GM21515 (cell line): ENCODE measurements at regions not wholly inside any gene's neighbourhood (a gene's known extent, or its start where the extent isn't known, plus 50 kb on each side); places are given as distances from the start of the nearest gene placed in this dataset.

ENCODE experiments used
- ATAC-seq: cut with Tn5 transposase; IDR thresholded peaks from one replicate; pipeline ENCODE4 v1.9.1; 2021; ENCODE audit not compliant: unreplicated experiment

DNA sequence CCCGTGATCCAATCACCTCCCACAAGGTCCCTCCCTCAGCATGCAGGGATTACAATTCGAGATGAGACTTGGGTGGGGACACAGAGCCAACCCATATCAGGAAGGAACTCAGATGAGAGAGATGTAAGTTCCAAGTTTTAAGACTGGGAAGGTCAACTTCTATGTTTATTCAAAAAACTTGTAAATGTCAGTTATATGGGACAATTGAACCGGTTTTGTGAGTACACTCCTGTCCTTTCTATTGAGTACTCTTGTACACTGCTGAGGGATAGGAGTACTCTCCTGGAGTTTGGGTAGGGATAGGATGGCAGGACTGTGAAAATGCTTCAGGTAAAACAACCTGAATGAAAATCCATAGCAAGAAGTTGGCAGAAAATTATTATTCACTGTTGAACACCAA, 239.1 kb downstream of the ZNF674 start:
- no peak for ATAC-seq

DNA sequence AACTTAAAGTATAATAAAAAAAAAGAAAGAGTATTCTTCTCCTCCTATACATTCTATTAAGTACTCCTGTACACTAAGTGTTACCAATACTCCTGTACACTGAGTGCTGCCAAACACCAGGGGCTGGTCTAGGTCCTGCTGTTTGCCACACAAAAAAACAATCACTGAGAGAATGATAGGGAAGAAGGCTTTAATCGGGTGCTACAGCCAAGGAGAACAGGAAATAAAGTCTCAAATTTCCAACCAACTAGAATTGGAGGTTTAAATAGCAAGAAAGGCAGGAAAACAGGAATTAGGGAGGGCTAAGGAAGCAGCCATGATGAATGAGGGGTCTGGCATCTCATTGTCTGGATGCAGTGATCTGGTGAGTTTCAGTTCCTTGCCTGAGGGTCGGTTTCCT, 239.8 kb downstream of the ZNF674 start:
- no peak for ATAC-seq

DNA sequence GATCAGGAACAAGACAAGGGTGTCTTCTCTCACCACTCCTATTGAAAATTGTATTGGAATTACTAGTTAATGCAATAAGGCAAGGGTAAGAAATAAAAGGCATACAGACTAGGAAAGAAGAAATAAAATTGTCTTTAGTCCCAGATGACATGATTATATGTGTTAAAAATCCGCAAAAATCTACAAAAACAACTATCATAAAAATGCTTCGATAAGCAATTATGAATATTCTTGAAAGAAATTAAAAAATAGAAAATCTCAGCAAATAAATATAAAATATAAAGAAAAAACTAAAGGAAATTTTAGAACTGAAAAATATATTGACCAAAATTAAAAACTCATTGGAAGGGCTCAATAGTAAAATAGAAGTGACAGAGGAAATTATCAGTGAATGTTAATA, 243.3 kb downstream of the ZNF674 start:
- ATAC-seq = no peak

DNA sequence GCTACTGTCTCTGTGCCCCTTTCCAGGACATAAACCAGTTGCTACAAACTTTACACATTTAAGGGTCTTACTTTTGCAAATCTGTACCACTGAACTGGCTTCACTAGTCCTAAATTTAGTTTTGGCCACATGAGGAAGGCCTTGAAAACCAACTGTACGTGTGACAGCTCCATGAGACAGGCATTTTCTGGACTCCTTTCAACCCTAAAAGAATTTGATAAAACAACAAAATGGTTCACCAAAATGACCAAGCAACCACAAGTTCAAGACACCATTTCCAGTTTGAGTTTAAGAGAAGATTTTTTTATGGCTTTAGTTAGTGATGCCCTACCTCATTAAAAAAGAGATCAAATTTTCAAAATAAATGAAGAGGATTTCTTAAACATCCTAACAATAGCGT, 246.4 kb downstream of the ZNF674 start:
- ATAC-seq = no peak

DNA sequence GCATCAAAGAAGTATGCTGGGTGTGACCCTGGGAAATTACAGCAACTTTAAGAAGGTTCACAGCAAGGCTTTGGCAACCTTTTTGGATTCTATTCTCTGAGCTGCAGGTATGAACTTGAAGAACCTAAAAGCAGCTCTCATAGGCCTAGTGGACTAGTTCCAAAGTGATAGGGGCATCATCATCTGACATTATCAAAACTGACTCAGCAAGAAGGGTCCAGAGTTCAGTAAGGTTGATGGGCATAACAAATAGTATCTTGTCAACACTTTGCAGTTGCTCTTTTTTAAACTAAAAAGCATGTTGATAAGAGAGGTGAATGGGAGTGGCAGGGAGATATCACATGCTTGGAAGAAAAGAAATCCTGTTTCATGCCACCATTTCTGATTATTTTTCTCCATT, 249.3 kb downstream of the ZNF674 start:
- ATAC-seq = no peak

DNA sequence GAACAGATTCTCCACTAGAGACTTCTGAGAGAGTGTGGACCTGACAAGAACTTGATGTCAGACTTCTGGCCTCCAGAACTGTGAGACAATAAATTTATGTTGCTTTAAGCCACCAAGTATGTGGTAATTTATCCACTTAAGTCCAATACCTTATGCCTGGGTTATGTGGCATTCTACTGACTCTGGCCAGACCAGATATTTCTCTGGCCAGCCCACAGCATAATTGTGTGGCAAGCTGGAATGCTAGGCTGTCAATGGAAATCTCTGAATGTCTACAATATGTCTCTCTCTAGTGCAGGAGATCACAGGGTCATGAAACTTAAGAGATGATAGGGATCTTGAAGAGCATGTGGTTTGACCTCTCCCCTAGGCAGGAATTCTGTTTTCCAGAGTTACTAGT, 251.0 kb downstream of the ZNF674 start:
- no peak for ATAC-seq

DNA sequence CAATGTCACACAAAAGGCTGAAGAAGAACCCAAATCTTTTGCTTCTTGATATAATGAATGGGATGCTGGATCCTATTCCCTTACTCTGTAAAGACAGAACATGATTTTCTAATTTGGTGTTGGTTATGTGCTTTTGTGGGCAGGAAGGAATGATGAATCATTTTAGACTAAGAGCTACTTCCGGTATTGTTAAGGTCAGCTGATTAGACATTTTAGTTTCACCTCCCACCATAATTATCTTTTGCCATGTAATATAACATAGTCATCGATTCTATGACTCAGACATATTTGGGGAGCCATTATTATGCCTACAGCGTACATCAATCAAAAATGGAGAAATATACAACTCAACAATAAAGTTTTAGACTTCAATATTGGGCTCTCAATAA, 265.3 kb downstream of the ZNF674 start:
- ATAC-seq = no peak

DNA sequence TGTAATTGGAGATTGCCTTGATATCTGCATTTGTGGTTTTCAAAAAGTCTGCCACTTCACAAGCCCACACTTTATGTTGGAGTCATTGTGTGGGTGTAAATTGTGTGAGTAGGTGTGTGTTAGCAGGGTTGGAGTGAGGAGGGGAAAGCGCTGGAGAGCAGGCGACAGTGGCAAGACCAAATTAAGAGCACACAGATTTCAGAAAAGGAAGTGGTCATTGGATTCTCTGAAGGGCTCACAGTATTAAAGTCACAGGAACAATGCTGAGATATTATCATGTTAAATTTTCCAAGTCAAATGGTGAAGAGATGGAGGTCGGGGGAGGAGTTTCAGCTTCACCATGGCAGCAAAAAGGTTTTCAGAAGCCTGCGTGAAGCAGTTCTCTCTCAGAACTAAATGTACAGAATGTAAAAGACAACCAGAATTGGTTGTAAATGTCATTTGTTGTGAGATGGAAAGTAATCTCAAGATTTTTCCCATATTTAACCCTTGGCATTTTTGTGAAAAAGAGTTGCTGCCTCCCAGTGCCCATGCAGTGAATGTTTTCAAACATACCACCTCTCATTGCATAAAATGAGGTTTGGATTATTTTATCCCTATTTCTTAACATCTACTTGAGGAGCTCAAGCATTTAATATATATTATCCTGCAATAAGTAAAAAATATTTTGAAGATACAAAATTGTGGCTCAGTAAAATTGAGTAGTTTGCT, 265.9 kb downstream of the ZNF674 start:
- no peak for ATAC-seq

DNA sequence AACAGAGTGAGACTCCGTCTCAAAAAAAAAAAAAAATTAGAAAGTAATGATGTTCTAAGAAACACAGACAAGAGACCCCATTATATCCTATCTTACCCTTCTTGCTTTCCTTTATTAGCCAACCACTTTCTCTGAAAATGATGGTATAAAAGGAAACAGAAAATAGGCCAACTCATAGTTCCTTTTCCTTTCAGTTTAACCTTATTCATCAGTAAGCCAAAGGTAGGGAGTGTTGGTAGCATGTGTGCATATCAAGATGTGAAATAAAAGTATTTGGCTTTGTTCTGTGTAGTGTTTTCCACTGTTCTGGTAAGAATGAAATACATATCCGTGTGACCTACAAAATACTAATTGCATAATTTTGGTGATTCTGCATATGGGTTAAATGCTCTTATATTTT, 266.6 kb downstream of the ZNF674 start:
- ATAC-seq = no peak

DNA sequence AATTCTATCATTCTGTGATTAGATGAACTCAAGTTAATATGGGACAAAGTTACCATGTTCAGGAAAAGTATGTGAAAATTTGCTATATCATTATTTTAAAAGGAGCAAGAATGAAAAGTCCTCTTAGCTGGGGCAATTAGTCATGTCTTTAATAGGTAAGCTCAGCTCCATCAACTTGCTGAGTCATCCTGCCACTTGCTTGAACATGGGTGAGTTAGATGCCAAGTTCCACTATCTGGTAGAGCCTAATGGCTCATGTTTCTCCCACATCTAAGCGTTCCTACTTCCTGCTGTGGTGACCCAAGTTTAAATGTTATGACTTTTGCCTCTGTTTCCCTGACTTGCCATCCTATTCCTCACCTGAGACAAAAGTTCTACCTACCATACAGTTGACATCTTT, 276.8 kb downstream of the ZNF674 start:
- ATAC-seq = no peak

DNA sequence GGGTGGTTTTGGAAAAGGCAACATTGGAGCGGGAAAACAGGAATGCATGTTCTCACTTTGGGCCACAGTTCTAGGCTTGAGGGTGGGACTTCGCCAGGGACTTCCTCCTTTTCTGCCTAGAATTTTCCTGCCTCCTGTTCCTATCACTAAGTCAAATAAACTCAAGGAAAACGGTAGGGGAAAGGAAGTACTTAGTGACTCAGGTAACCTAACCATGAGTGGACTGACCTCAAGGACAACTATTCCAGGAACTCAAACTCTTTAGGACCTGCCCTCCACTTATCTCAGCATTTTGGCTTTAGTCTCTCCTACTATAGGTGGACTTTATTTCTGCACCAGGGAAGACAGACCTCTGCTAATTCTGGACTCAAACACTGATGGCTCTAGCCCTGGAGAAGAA, 281.7 kb downstream of the ZNF674 start:
- ATAC-seq = no peak

DNA sequence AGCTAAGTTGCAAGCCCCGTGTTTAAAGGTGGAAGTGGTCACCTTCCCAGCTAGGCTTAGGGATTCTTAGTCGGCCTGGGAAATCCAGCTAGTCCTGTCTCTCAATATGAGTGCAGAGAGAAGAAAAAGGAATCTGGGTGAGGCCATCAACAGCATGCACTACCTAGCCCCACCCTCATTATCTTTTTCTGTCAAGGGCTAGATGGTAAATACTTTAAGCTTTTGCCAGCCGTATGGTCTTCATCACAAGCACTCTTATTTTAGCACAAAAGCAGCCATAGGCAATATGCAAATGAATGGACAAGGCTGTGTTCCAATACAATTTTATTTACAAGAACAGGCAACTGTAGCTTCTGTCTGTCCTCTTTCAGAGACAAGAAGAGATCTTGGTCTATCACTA, 282.9 kb downstream of the ZNF674 start:
- no peak for ATAC-seq

DNA sequence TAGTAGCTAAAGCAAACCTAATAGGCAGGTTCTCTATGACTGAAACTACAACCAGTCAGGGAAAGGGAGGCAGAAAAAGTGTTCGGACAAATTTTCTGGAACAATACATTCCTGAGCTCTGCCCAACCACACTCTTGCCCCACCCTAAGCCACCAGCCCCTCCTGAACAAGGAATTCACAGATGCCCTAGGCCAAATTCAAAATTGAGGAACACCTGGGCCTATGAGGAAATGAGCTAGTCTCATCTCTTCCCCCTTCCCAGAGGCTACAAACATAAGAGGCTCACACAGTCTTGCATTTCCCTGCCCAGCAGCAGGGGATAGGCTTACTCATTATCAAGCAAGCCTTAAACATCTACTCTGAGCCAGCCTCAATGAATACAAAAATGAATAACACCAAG, 284.7 kb downstream of the ZNF674 start:
- ATAC-seq = no peak

DNA sequence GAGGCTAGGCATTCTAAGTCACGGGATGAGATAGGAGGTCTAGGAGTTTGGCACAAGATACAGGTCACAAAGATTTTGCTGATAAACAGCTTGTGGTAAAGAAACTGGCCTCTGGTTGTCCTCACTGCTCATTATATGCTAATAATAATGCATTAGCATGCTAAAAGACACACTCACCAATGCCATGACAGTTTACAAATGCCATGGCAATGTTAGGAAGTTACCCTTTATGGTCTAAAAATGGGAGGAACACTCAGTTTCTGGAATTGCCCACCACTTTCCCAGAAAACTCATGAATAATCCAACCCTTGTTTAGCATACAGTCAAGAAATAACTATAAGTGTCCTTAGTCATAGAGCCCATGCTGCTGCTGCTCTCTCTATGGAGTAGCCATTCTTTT, 286.9 kb downstream of the ZNF674 start:
- no peak for ATAC-seq

DNA sequence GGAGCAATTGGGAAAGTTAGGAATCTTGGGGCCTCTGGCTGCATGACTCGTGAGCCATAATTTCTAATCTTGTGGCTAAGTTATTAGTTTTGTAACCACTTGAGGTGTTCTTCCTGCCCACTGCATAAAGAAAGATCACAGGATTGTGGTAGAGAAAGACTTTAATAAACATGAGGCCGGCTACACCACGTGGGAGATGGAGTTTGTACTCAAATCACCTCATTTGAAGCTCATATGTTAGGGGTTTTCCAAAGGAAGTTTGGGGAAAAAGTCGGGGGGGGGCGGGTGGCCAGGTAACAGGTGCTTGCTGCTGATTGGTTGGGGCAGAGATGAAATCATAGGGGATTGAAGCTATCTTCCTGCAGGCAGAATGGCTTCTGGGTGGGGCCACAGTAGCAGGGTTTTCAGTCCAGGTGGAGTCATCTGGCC, 287.8 kb downstream of the ZNF674 start:
- ATAC-seq = no peak

DNA sequence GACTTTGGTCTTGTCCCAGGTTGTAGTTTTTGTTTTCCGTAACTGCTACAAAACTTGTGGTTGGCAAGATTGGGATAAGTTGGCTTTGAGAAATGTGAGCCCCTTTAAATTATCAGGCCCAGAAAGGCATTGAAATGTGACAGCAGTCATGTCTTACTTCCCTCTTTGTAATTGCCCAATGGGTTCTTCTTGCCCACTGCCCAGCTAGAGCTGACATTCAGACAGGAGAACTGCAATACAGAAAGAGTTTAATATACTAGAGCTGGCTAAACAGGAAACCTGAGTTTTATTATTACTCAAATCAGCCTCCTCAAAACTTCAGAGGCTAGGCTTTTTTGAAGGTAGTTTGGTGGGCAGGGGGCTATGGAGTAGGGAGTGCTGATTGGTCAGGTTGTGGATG, 288.3 kb downstream of the ZNF674 start:
- no peak for ATAC-seq

DNA sequence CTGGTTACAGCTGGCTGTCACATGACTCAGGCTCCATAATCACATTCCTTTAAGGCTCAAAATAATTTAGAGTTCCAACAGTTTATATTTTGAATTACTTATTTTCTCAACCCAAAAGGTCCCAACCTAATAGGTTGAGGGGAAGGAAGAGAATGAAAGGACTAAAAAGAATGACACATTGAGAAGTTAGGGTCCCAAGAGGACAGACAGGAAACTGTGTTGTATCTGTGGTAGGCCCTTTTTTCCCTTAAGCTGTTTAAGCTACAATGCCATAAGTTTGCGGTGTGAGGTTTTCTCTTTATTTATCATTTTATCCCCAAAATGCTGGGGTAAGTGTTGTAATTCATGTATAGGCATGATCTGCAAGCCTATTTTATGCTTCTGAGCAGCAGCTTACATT, 290.2 kb downstream of the ZNF674 start:
- no peak for ATAC-seq

DNA sequence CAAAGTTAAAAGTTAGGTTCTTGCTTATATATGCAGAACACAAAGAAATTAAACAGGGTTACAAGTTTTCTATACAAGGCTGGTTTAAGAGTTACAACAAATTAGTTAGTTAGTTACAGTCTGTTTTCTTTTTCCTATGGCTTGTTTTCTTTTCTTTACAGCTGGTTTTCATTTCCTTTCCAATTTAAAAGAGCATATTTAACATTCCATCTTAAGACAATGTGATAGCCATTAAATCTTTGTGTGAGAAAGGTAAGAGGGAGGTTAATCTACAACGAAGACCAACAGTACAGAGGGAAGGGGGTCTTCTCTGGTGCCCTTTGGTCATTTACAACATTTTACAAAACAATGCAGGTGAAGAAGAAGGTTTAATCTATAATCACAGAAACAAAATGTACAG, 290.6 kb downstream of the ZNF674 start:
- ATAC-seq = no peak

DNA sequence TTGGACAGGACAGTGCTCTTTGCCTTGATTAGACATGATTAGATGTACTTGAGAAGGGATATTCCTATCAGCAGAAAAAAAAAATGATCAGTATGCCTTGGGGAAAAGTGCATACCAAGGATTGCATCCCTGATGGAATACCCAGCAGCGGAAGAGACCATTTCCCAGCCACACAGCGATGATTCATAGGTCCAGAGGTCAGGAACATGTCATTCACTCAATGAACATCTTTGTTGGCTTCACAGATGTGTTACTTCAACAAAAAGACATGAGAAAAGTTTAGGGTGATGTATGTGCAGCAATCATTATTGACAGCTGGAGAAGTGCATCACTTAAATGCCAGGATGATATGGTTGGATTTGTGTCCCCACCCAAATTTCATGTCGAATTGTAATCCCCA, 293.5 kb downstream of the ZNF674 start:
- ATAC-seq = no peak

DNA sequence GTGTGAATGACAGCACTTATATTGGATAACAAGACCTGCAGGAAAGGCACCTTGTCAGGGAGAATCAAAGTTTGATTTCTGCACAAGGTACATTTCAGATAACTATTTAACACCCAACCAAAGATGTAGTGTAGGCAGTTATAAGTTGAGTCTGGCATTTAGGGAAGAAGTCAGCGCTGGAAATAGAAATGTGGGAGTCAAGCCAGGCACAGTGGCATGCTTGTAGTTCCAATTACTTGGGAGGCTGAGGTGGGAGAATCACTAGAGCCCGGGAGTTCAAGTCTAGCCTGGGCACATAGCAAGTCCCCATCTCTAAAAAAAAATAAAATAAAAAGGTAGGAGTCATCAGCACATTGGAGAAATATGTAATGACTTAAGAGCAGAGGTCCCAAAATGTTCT, 295.1 kb downstream of the ZNF674 start:
- no peak for ATAC-seq

DNA sequence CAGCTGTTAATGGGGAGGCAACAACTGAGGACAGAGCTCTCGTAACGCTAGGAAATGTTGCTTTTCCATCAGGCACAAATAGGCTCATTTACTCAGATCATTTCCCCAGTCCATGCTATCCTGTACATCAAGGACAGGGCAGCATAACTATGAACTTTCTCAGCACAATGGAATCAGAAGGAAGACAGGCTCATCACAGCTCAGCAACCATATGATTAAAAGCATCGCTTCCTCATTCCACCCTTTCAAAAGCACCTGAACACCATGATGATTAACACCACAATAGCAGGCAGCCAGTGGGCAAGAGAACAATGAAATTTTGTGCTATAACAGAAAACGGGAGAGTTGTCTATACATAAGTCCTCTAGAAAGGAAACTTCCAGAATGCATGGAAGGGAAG, 297.8 kb downstream of the ZNF674 start:
- ATAC-seq = no peak

DNA sequence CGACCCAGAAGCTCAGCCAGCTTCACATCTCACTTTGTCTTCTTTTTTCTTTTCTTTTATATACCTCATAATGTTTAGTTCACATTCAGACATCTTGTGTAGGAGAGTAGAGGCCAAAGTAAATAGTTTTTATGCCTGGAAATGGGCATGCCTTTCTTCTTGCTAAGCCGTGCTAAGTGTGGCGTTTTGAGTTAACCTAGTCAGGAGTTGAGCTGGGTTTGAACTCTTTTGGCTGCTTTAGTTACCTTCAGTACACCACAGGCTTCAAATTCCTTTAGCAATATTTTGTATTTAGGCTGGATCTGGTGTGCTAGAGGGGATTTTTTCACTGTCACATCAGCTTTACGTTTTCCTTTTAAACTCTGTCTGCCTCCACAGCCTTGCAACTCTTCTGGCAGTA, 300.8 kb downstream of the ZNF674 start:
- no peak for ATAC-seq

DNA sequence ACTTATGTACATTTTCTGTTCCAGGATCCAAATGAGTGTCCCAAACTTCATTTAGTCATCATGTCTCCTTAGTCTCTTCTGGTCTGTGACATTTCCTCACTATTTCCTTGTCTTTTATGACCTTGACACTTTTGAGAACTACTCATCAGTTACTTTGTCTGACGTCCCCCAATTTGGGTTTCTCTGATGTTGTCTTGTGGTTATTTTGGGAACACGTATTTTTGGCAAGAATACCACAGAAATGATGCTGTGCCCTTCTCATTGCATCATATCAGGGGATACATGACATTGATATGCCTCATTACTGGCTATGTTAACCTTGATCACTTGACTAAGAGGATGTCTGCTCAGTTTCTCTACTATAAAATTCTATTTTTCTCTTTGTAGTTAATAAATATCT, 308.8 kb downstream of the ZNF674 start:
- no peak for ATAC-seq

DNA sequence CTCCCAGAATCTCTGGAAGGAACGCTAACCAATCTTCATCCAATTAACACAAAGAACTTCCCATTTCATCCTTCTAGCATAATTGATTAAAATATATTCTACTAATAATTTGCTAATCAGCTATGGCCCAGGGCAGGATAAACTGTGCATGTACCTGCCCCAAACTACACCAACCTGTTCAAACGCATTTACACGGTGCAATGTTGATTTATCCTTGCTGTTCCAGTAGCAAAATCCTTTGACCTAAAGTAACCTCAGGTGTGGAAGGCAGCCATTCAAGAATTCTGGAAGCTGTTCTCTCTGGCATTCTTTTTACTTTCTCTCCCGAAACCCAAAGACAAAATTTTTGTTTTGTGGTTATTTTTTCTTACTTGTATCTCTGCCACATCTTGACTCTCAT, 309.4 kb downstream of the ZNF674 start:
- ATAC-seq = no peak
